Left renal cortex interstitium (tissue), 4 donors: ENCODE measurements at regions not wholly inside any gene's neighbourhood (a gene's known extent, or its start where the extent isn't known, plus 50 kb on each side); places are given as distances from the start of the nearest gene placed in this dataset.
"Not testable (repeated sequence)": the region's sequence is repeated elsewhere in the genome, so short reads cannot be mapped to it uniquely, and the experiment has no call there.

Source experiments
- DNase-seq, 4 donors: peaks; one replicate each; pipeline ENCODE4 v3.0.0-alpha.2; 2013; ENCODE audit warnings: low read depth in 4 of 4, low spot score in 2 of 4, missing footprints in 1 of 4

DNA sequence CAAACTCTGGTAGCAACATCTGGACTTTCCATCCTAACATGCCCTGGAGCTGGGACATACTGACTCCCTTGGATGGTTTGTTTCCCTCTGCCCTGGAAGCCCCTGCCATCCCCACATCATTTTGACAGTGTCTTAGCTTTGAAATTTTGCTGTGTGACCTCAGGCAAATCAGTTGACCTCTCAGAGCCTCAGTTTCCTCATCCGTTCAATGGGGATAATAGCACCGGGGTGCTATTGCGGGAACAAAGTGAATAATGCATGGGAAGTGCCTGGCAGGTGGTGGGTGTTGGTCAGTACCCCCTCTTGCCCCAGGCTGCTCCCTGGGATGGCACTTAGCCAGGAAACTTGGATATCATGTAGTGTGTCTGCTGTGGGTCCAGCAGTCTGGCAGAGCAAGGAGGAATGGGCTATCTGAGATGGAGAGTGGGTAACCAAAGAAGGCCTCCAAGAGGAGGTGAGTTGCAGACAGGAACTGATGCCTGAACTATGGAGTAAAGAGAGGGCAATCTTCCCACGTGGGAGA, 88.6 kb downstream of the MRPL14 start:
- DNase-seq, result no peak

DNA sequence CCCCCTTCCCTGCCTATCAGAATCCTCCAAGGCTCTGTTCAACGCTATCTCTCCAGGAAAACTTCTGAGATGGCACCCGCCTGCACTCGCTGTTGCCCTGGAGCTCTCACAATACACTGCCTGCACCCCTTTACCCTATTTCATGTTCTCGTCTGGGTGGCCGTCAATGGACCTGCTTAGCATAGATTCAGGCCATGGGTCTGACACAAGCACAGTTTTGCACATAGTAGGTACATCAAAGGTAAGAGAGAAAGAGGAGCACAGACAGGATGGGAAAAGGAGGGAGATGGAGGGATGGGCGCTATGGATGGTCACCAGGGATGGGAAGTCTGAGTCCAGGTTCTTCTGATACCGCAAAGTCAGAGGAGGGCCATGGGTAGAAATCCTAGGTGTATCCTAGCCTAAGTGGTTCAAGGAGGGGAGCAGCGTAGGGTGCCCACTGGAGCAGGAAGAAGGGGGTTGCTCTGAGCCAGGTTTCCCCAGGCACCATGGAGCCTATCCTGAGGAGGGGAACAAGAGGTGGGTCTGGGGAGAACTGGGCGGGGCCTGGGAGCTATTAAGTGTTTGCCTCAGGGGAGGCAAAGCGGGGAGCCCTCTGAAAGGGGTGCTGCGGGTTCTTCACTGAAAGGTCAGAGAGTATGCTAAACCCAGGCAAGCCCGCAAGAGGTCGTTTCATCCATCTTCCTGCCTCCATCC, 89.3 kb downstream of the MRPL14 start:
- DNase-seq, result no peak

DNA sequence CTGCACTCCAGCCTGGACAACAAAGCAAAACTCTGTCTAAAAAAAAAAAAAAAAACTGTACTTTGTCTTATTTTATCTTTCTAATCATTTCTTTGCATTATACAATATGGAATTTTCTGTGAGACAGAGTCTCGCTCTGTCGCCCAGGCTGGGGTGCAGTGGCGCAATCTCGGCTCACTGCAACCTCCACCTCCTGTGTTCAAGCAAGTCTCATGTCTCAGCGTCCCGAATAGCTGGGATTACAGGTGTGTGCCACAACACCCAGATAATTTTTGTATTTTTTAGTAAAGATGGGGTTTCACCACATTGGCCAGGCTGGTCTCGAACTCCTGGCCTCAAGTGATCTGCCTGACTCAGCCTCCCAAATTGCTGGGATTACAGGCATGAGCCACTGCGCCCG, 90.0 kb downstream of the MRPL14 start:
- DNase-seq, result not testable (repeated sequence)

DNA sequence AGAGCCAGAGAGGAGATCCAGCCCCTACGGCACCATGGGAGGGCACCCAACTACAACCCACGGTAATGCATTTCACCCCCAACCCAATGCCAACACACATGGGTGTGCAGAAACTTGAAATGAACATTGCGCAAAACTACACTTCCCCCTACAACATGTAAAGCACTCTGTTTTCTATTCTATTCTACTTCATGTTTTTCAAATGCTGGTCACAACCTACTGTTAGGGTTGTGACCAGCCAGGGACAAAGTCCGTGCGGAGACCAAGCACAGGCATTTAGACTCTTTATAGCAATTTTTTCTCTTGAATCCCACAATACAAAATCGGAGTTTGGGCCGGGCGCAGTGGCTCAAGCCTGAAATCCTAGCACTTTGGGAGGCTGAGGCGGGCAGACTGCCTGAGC, 90.6 kb downstream of the MRPL14 start:
- DNase-seq, result no peak

DNA sequence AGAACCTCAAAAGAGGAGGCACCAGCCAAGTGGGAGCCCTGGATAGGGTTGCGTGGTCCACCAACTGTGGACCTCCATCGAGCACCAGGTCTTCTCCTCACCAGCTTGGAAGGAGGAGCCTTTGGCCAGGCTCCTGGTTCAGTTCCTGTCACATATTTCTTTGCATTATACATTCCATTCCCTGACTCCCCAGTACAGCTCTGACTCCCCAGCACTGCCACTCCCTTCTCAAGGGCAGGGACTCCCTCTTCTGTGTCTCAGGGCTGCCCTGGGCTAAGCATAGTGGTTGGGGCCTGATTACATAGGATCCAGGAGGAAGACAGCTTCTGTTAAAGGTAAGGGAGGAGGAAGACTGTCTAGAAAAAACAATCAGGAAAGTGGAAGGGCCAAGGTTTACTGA, 91.1 kb downstream of the MRPL14 start:
- DNase-seq, result no peak

DNA sequence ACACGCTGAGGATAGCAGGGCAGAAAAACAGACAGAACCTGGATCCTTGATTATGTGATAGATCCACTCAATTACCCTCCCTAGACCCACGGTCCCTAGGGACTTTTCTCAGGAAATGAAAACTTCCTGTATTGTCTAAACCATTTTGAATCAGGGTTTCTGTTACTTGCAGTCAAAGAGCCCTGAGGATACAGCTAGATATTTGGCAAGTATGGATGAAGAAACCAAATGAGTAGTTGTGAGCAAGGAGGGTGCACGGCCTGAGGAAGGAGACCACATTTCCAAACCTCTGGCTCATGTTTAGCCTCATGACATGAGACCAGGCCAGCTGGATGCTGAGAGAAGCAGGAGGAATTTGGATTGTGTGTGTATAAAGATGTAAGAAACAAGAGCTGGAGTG, 91.6 kb downstream of the MRPL14 start:
- no peak for DNase-seq

DNA sequence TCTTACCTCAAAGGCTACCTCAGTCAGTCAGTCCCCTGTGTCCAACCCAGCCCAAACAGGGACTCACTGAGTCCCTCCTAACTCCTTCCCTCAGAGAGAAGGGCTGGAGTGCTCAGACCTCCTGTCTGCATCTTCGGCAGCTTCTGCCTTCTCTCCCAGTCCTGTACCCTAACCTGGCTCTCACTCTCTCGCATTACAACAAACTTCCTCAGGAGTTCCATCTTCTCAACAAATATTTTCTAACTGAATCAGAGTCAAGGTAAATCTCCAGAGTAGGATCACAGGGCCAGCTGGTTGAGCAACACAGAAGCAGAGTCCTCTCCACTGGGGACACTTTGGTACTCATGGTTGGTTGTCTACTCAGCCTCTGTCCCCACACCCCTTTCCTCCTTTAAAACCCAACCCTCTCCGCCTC, 92.3 kb downstream of the MRPL14 start:
- no peak for DNase-seq

DNA sequence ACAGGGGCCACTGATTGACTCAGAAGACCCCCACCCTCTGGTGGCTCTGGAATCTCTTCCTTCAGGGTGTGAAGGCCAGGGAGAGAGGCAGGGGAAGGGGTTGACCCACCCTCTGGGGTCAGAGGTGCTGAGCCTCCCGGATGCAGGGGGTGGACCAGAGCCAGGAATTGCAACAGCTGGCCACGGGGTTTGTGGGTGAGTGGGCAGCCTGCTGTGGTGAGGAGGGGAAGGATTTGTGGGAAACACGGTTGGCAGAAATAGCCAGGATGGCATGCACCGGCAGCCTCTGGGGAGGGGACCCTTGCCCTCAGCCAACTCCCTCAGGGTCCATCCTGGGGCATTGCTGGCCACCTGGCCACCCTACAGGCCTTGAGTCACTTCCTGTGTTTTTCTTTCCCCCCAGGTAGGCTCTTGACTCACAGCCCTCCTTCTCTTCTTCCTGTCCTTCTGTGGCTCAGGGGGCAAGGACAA, 92.8 kb downstream of the MRPL14 start:
- no peak for DNase-seq

DNA sequence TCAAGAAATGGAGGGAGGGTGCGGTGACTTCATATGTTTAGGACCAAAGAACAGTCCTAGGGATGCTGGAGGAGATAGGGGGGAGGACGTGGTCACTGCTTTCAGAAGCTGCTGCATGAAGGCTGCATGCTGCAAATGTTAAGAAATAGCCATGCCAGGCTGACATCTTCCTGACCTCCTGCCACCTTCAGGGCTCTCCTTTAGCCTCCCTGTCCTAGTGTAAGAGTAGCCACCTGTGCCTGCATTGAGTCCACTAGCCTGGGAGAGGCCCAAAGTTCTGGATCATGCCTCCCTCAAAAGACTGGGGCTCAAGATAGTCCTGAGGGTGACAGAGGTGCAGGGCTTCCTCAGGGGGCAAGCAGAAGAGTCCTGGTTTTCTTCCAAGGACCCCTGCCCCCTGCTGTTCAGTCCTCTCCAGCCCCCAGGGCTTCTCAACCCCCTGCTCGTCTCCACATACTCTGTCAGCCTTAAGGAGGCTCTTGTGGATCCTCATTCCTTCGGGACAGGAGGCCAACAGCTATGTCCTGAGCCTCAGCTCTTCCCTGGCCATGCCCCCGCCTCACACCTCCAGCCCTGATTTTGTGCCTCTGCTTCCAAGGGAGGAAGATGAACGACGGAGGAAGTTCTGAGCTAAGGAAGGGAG, 96.3 kb downstream of the MRPL14 start:
- no peak for DNase-seq

DNA sequence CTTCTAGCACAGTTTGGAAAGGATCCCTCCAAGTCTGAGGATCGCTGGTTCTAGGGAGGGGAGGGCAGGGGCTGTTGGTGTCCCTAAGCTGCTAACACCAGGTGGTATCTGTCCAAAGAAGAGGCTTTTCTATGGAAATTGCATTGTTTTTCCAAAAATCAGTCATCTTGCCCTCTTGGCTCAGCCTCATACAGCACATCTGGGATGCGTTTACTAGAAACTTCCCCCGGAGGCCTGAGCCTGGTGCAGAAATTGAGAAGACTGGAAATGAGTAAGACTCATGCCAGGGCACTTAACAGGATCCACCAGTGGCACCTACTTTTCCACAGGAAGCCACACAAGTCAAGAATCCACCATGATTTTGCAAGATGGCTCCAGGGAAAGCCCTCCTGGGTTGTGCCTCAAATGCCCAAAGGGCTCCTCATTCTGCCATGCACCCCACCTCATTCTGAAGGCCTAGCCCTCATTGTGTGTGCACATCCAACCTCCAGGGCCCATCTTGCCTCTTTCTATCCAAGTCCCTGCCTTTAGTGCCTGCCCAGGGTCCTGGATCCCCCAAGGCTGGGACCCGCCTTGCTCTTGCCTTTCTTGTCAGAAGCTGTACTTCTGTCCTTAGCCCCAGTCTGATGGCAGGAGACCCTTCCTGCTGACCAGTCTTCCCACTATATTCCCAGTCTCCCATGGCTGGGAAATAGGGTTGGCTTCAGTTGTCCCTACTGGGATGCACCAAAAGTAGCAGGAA, 97.6 kb downstream of the MRPL14 start:
- no peak for DNase-seq

DNA sequence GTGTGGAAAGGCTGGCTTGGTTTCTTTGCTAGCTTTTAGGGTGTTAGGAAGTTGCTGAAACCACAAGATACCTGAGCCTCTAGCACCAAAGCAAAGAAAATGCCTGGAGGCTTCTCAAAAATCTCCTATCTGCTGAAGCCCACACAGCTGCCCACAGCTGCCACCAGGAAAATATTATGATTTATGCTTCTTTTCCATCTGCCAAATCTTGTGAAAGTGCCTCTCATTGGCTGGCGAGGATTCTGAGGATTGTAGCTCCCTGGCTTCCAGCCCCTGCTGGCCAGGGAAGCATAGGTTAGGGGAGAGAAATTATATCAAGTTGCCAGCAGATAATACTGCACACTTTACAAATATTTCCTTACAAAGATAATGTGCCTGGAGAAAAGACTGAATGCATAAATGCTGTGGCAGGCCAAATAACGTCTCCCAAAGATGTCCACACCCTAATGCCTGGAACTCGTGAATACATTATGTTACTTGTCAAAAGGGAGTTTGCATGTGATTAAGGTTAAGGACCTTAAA, 98.4 kb downstream of the MRPL14 start:
- no peak for DNase-seq

DNA sequence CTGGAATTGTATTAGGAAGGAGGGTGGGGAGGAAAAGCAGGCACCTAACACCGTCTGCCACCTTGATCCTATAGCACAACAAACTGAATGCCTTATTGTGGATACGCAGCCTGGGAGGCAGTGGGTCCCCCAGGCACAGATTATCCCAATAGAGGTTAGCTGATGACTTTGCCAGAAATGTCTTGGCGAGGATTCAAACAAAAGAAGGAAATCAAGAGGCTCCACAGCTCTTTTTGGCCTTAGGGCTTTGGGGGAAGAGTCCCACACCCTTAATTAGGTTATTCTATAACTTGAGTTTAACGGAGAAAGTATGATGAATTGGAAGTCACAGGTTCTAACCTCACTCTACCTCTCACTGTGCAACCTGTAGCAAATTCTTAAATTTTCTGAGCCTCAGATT, 102.0 kb downstream of the MRPL14 start:
- no peak for DNase-seq

DNA sequence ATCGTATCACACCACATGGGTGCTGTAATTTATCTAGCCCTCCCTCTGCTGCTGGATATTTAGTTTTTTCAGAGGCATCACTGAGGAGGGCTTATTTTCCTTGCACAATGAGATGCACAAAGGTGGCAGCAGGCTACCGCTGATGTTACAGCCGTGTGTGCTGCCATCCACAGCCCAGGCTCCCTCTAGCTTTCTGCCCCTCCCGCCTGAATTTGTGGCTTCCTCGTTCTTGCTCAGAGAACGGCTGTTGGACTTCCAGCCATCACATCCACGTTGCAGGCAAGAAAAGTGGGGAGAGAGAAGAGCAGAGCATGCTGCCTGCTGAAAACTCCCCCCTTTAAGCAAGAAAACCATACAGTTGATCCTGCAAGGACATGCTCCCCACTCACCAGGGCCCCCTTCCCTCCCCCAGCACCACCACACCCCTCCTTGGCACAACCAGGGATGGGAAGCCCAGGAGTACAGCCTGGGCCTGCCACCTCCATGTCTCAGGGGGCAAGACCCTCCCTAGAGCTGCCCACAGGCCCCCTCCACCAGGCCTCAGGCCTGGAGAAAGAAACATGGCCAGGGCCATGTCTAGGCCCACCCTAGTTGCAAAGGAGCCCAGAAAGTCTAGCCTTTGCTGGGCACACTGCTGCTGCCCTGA, 102.6 kb downstream of the MRPL14 start:
- DNase-seq, result no peak

DNA sequence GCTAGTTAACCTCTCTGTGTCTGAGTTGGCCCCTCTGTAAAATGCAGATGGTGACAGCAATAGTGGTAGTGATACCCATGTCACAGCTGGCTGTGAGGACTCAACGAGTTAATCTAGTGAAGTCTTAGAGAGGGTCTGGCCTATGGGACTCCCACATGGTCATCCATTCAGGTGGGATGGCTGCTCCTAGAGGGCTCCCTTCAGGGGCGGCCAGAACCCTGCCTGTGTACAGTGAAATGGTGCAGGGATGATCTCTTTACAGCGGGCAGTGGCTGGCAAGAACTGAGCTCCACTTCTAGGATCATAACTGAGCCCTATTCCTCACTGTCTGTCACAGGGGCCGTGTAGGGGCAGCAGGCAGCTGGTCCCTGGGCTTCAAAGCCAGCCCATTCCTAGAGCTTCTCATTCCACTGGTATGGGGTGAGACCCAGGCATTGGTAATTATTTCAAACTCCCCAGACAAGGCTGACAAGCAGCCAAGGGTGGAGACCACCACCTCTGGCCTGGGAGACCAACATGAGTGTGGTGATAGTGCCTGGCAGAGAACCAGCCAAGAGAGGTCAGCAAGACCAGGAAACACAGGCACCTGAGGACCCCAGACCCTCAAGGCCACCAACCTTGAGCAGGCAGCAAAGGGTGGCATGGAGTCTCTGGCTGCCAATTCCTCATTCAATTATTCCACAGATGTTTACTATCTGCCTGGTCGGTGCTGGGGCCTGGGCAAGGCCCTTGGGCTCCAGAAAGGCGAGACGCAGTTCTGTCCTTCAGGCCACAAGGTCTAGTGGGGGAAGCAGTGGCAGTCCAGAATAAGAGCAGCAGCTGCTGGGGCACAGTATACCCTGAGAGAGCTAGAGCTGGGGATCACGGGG, 103.4 kb downstream of the MRPL14 start:
- no peak for DNase-seq

DNA sequence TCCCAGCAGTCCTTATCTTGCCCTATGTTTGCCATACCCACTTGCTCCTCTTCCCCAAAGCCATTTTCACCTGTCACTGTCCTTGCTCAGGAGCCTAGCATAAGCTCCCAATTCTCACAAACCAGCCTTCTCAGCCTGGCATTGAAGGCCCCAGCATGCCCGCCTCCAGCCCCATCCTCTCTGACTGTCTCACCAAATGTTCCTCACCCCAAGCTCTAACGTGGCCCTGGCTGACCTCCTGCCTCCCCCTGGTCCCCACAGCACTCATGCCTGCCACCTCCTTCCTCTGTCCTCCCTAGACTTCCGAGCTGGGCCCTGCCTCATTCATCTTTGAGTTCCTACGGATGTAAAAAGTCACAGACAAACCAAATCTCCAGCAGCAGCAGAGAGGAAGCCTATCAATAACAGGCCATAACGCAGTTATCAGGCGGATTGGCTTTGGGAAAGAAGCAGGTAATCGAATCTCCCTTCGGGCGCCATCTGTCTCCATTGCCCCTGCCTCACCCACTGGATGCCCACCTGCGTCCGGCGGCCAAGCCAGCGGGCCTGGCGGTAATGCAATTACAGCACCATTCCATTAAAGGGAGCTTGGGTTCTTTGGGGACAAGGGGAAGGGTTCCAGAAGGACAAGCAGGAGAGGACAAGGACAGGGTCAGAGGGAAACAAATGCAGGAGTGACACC, 104.4 kb downstream of the MRPL14 start:
- no peak for DNase-seq

DNA sequence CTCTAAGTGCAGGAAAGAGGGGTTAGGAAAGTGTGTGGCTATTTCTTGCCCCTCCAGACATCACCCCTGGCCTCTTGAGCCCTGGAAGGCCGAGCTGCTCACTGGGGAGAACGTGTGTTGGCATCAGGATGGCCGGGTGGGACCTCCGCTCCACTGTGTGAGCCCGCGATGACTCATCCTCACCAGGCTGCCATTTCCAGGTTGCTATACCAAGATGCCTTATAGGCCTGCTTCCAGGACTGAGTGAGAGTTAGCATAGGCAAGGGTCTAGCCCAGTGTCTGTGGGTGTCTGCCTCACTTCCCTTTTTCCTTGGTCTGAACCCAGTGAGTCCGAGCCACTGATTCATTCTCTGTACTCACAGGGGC, 105.0 kb downstream of the MRPL14 start:
- DNase-seq, result no peak

DNA sequence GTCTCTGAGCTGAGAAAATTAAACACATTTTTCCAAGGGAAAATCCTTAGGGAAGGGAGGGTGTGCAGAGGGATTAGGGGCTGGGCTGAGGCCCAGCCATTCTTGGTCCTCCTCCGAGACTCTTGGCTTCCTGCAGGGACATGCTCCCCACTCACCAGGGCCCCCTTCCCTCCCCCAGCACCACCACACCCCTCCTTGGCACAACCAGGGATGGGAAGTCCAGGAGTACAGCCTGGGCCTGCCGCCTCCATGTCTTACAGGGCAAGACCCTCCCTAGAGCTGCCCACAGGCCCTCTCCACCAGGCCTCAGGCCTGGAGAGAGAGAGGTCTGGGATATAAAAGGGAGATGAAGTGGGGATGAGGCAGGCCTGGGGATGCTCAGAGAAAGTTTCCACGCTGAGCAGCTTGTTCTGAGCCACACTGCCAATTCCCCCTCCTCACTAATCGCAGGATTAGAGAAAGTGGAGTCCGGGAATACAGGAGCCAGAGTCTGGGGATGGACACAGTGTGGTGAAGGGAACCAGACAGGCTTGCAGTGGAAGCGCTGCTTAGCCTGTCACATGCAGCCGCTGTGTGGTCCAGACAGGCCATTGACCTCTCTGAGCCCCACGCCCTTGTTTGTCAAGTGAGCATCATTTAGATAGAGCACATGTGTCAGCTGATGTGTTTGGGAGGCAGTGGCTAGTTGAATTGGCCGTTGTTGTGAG, 105.5 kb downstream of the MRPL14 start:
- no peak for DNase-seq

DNA sequence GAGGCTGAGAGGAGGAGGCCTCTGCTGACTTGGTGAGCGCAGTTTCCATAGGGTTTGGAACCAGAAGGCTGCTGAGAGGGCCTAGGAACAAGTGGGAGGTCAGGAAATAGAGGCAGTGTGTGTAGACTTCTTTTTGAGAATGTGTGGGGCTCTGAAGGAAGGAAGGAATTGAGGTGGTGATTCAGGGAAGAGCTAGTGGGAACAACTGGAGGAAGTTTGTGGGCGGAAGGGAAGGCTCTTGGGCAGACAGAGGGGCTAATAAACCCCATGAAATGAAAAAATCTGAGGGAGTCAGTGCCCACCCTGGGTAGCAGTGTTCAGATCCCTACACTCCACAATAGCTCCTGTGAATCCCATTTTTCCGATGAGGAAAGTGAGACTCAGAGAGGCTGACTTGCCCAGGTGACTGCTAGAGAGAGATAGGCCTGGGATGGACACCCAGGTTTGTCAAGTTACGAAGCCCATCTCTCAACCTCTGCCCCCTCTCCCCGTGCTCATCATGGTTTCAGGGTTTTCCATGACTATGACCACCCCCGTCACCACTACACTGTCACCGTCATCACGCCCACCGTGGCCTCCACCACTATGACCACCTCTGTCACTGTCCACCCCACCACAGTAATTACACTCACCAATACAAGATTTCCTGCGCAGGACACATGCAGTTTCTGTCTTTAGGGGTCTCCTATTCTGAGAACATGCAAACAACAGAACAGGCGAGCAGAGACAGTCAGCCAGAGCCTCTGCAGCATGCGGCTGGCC, 106.4 kb downstream of the MRPL14 start:
- no peak for DNase-seq
